ENCODE measurements at regions not wholly inside any gene's neighbourhood (a gene's known extent, or its start where the extent isn't known, plus 50 kb on each side); places are given as distances from the start of the nearest gene placed in this dataset.

- no peak overlapping the region for H3K27ac ChIP-seq (ENCODE audit: low read depth, low read length)
- H3K79me2 ChIP-seq (ENCODE audit: control insufficient read depth, insufficient read depth, low read length, unreplicated experiment), result no peaks in the 10 kb centered on the region
- no peaks in the 10 kb centered on the region for H3K4me1 ChIP-seq (ENCODE audit: control insufficient read depth, insufficient read depth, low read length, unreplicated experiment)
- H3K27me3 ChIP-seq (ENCODE audit: insufficient read depth, low read length), result peaks cover 60% of the 10 kb centered on the region
- no peaks in the 10 kb centered on the region for H3K36me3 ChIP-seq (ENCODE audit: insufficient read depth, low read length)
- H3K4me3 ChIP-seq (ENCODE audit: low read depth, low read length), result no peak overlapping the region
- H2AFZ ChIP-seq (ENCODE audit: low read length, unreplicated experiment), result no peak overlapping the region
Observed at GRCh38 chr1:90126834-90127233, 131.9 kb downstream of the ZNF326 start.

GRCh38 chr1:90122654-90123340 lies 127.9 kb downstream of the ZNF326 start:
- no peak overlapping the region for H3K4me3 ChIP-seq (ENCODE audit: low read depth, low read length)
- no peak overlapping the region for H2AFZ ChIP-seq (ENCODE audit: low read length, unreplicated experiment)
- no peaks in the 10 kb centered on the region for H3K79me2 ChIP-seq (ENCODE audit: control insufficient read depth, insufficient read depth, low read length, unreplicated experiment)
- no peak overlapping the region for H3K27ac ChIP-seq (ENCODE audit: low read depth, low read length)
- H3K27me3 ChIP-seq (ENCODE audit: insufficient read depth, low read length), result peaks cover 64% of the 10 kb centered on the region
- no peaks in the 10 kb centered on the region for H3K36me3 ChIP-seq (ENCODE audit: insufficient read depth, low read length)
- no peaks in the 10 kb centered on the region for H3K4me1 ChIP-seq (ENCODE audit: control insufficient read depth, insufficient read depth, low read length, unreplicated experiment)

GRCh38 chr1:90114521-90115141 lies 119.7 kb downstream of the ZNF326 start:
- Histone ChIP-seq H2AFZ (ENCODE audit: low read length, unreplicated experiment) (no peak overlapping the region), H3K27me3 (ENCODE audit: insufficient read depth, low read length) (peaks cover 64% of the 10 kb centered on the region)

GRCh38 chr1:90107990-90108389 lies 113.1 kb downstream of the ZNF326 start:
- no peak overlapping the region for H2AFZ ChIP-seq (ENCODE audit: low read length, unreplicated experiment)
- H3K27me3 ChIP-seq (ENCODE audit: insufficient read depth, low read length), result peaks cover 79% of the 10 kb centered on the region
- H3K36me3 ChIP-seq (ENCODE audit: insufficient read depth, low read length), result no peaks in the 10 kb centered on the region

More at GRCh38 chr1:90114521-90115141, 119.7 kb downstream of the ZNF326 start:
- no peaks in the 10 kb centered on the region for H3K4me1 ChIP-seq (ENCODE audit: control insufficient read depth, insufficient read depth, low read length, unreplicated experiment)
- H3K4me3 ChIP-seq (ENCODE audit: low read depth, low read length), result no peak overlapping the region
- no peaks in the 10 kb centered on the region for H3K36me3 ChIP-seq (ENCODE audit: insufficient read depth, low read length)
- no peaks in the 10 kb centered on the region for H3K79me2 ChIP-seq (ENCODE audit: control insufficient read depth, insufficient read depth, low read length, unreplicated experiment)
- H3K27ac ChIP-seq (ENCODE audit: low read depth, low read length), result no peak overlapping the region

GRCh38 chr1:90106311-90106710 lies 111.4 kb downstream of the ZNF326 start:
- H3K27ac ChIP-seq (ENCODE audit: low read depth, low read length), result no peak overlapping the region
- H3K4me1 ChIP-seq (ENCODE audit: control insufficient read depth, insufficient read depth, low read length, unreplicated experiment), result no peaks in the 10 kb centered on the region
- H3K36me3 ChIP-seq (ENCODE audit: insufficient read depth, low read length), result no peaks in the 10 kb centered on the region
- H3K27me3 ChIP-seq (ENCODE audit: insufficient read depth, low read length), result peaks cover 70% of the 10 kb centered on the region
- no peak overlapping the region for H3K4me3 ChIP-seq (ENCODE audit: low read depth, low read length)
- H3K79me2 ChIP-seq (ENCODE audit: control insufficient read depth, insufficient read depth, low read length, unreplicated experiment), result no peaks in the 10 kb centered on the region
- no peak overlapping the region for H2AFZ ChIP-seq (ENCODE audit: low read length, unreplicated experiment)

More at GRCh38 chr1:90107990-90108389, 113.1 kb downstream of the ZNF326 start:
- no peak overlapping the region for H3K4me3 ChIP-seq (ENCODE audit: low read depth, low read length)
- no peaks in the 10 kb centered on the region for H3K79me2 ChIP-seq (ENCODE audit: control insufficient read depth, insufficient read depth, low read length, unreplicated experiment)
- no peaks in the 10 kb centered on the region for H3K4me1 ChIP-seq (ENCODE audit: control insufficient read depth, insufficient read depth, low read length, unreplicated experiment)
- no peak overlapping the region for H3K27ac ChIP-seq (ENCODE audit: low read depth, low read length)

- Histone ChIP-seq H3K4me1 (ENCODE audit: control insufficient read depth, insufficient read depth, low read length, unreplicated experiment) (no peaks in the 10 kb centered on the region), H3K27ac (ENCODE audit: low read depth, low read length) (no peak overlapping the region), H3K4me3 (ENCODE audit: low read depth, low read length) (no peak overlapping the region), H2AFZ (ENCODE audit: low read length, unreplicated experiment) (no peak overlapping the region), H3K79me2 (ENCODE audit: control insufficient read depth, insufficient read depth, low read length, unreplicated experiment) (no peaks in the 10 kb centered on the region), H3K36me3 (ENCODE audit: insufficient read depth, low read length) (no peaks in the 10 kb centered on the region), H3K27me3 (ENCODE audit: insufficient read depth, low read length) (peaks cover 58% of the 10 kb centered on the region)
Observed at GRCh38 chr1:90104941-90105538, 110.1 kb downstream of the ZNF326 start.

- H3K36me3 ChIP-seq (ENCODE audit: insufficient read depth, low read length), result no peaks in the 10 kb centered on the region
- no peak overlapping the region for H3K27ac ChIP-seq (ENCODE audit: low read depth, low read length)
- peaks cover 14% of the 10 kb centered on the region for H3K27me3 ChIP-seq (ENCODE audit: insufficient read depth, low read length)
- no peaks in the 10 kb centered on the region for H3K79me2 ChIP-seq (ENCODE audit: control insufficient read depth, insufficient read depth, low read length, unreplicated experiment)
- no peak overlapping the region for H2AFZ ChIP-seq (ENCODE audit: low read length, unreplicated experiment)
- H3K4me1 ChIP-seq (ENCODE audit: control insufficient read depth, insufficient read depth, low read length, unreplicated experiment), result no peaks in the 10 kb centered on the region
- no peak overlapping the region for H3K4me3 ChIP-seq (ENCODE audit: low read depth, low read length)
Observed at GRCh38 chr1:90100566-90100965, 105.7 kb downstream of the ZNF326 start.

- H2AFZ ChIP-seq (ENCODE audit: low read length, unreplicated experiment), result no peak overlapping the region
- no peak overlapping the region for H3K4me3 ChIP-seq (ENCODE audit: low read depth, low read length)
- H3K27me3 ChIP-seq (ENCODE audit: insufficient read depth, low read length), result peaks cover 74% of the 10 kb centered on the region
- H3K79me2 ChIP-seq (ENCODE audit: control insufficient read depth, insufficient read depth, low read length, unreplicated experiment), result no peaks in the 10 kb centered on the region
- no peaks in the 10 kb centered on the region for H3K4me1 ChIP-seq (ENCODE audit: control insufficient read depth, insufficient read depth, low read length, unreplicated experiment)
- H3K36me3 ChIP-seq (ENCODE audit: insufficient read depth, low read length), result no peaks in the 10 kb centered on the region
- H3K27ac ChIP-seq (ENCODE audit: low read depth, low read length), result no peak overlapping the region
Observed at GRCh38 chr1:90092441-90092840, 97.5 kb downstream of the ZNF326 start.
